HepG2 (cell line): ENCODE measurements at regions not wholly inside any gene's neighbourhood (a gene's known extent, or its start where the extent isn't known, plus 50 kb on each side); places are given as distances from the start of the nearest gene placed in this dataset.

ENCODE experiments used
- CHD4 ChIP-seq: fragments of 200-600 bp; sonication (generic); IDR thresholded peaks from 2 replicates; pipeline ENCODE4 v1.7.0; 2017; ENCODE audit warnings: mild to moderate bottlenecking, low read length, borderline replicate concordance
- DBP ChIP-seq: sonication (generic); formaldehyde crosslinking; IDR thresholded peaks from 2 replicates; pipeline ENCODE4 v1.4.0; 2020; ENCODE audit warnings: missing genetic modification reagents; ENCODE audit errors: not compliant biosample characterization
- ISX ChIP-seq: sonication (generic); formaldehyde crosslinking; conservative IDR thresholded peaks from 2 replicates; pipeline ENCODE4 v1.5.0; 2020; ENCODE audit warnings: missing genetic modification reagents
- KLF16 ChIP-seq, 2 experiments: sonication (generic) in 1 of 2; formaldehyde crosslinking in 1 of 2; IDR thresholded peaks; 2 replicates each; pipeline versions ENCODE4 v1.6.1 to v1.8.0; 2016 to 2023; ENCODE audit warnings: missing genetic modification reagents in 2 of 2, missing compliant biosample characterization in 1 of 2
- LCORL ChIP-seq, 2 experiments: fragments of 450-650 bp in 1 of 2; sonication (generic) in 1 of 2; formaldehyde crosslinking in 1 of 2; IDR thresholded peaks; 2 replicates each; pipeline versions ENCODE4 v1.5.0 to v1.6.1; 2017 to 2020; ENCODE audit warnings: antibody characterized with exemption in 1 of 2, missing genetic modification reagents in 1 of 2
- NFATC3 ChIP-seq: sonication (generic); formaldehyde crosslinking; IDR thresholded peaks from 2 replicates; pipeline ENCODE4 v1.5.1; 2020; ENCODE audit warnings: mild to moderate bottlenecking, missing genetic modification reagents
- REXO4 ChIP-seq: sonication (generic); formaldehyde crosslinking; IDR thresholded peaks from 2 replicates; pipeline ENCODE4 v1.8.0; 2022; ENCODE audit warnings: missing genetic modification reagents, mild to moderate bottlenecking, borderline replicate concordance
- SIN3A ChIP-seq: IDR thresholded peaks from 2 replicates; pipeline ENCODE4 v1.6.1; 2011; ENCODE audit warnings: low read depth, mild to moderate bottlenecking, control low read depth, low read length, borderline replicate concordance
- ZBTB40 ChIP-seq, 2 experiments: fragments of 450-650 bp in 1 of 2; sonication (generic) in 1 of 2; formaldehyde crosslinking in 1 of 2; IDR thresholded peaks; 2 replicates each; pipeline versions ENCODE4 v1.6.1 to v1.8.0; 2016 to 2022; ENCODE audit warnings: antibody characterized with exemption in 1 of 2, mild to moderate bottlenecking in 1 of 2, missing genetic modification reagents in 1 of 2
- ZFP41 ChIP-seq: sonication (generic); formaldehyde crosslinking; IDR thresholded peaks from 2 replicates; pipeline ENCODE4 v1.4.0; 2020; ENCODE audit warnings: mild to moderate bottlenecking, missing genetic modification reagents, borderline replicate concordance
- ZNF225 ChIP-seq: sonication (generic); formaldehyde crosslinking; IDR thresholded peaks from 2 replicates; pipeline ENCODE4 v1.4.0; 2020; ENCODE audit warnings: mild to moderate bottlenecking, missing genetic modification reagents
- ZNF33A ChIP-seq: sonication (generic); formaldehyde crosslinking; IDR thresholded peaks from 2 replicates; pipeline ENCODE4 v1.5.1; 2020; ENCODE audit warnings: missing genetic modification reagents, mild to moderate bottlenecking, moderate library complexity, borderline replicate concordance
- ZNF646 ChIP-seq: sonication (generic); formaldehyde crosslinking; IDR thresholded peaks from 2 replicates; pipeline ENCODE4 v1.9.0; 2021; ENCODE audit warnings: mild to moderate bottlenecking, missing genetic modification reagents

GRCh38 chr4:123546573-123547060 is 150.0 kb downstream of the SPRY1 start (continued):
- TF ChIP-seq ZBTB40 (IDR thresholded peaks at IDR 0.05) = no peak
- no peak for TF ChIP-seq ZBTB40 (CRISPR knock-in tag; IDR thresholded peaks at IDR 0.05)
- TF ChIP-seq SIN3A = no peak
- no peak for TF ChIP-seq ISX (CRISPR knock-in tag)
- no peak for TF ChIP-seq LCORL (IDR thresholded peaks at IDR 0.05)
- TF ChIP-seq LCORL (CRISPR knock-in tag; IDR thresholded peaks at IDR 0.05) = no peak
- TF ChIP-seq DBP (CRISPR knock-in tag) = no peak
- no peak for TF ChIP-seq NFATC3 (CRISPR knock-in tag)
- TF ChIP-seq KLF16 (CRISPR knock-in tag; IDR thresholded peaks at IDR 0.05) = no peak
- no peak for TF ChIP-seq ZFP41 (CRISPR knock-in tag)
- peak; percentile 75 for TF ChIP-seq ZNF646 (CRISPR knock-in tag)
- no peak for TF ChIP-seq ZNF33A (CRISPR knock-in tag)
- no peak for TF ChIP-seq ZNF225 (CRISPR knock-in tag)
- 0 out of 2 replicates have a peak, but pooled peaks have one; percentile 26 for TF ChIP-seq CHD4
- TF ChIP-seq REXO4 = no peak
